Activated CD4-positive, alpha-beta T cell treated with anti-CD3 and anti-CD28 coated beads, Interleukin-2, Interleukin-4, amounts not matched to agents 100 ng/mL and 50 ng/mL, durations not matched to agents 16 hours and 8 hours (primary cell): ENCODE measurements at regions not wholly inside any gene's neighbourhood (a gene's known extent, or its start where the extent isn't known, plus 50 kb on each side); places are given as distances from the start of the nearest gene placed in this dataset.

ENCODE experiments used
- DNase-seq: peaks from one replicate; pipeline ENCODE4 v3.0.0-alpha.2; 2020; ENCODE audit warnings: low spot score

DNA sequence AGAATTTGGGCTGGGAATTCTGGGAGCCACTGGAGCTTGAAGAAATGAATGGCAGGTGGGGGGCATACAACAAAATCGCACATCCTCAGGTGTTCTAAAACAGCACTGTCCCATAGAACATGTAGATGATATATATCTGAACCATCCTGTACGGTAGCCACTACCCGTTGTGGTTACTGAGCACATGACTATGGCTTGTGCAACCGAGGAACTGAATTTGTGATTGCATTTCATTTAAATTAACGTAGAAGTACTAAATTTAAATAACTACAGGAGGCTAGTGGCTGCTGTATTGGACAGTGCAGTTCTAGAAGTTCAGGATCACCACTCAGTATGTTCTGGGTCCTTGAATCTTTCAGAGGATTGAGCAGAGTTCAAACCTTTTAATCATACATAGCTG lies 172.4 kb downstream of the PHETA1 start:
- no peak for DNase-seq

DNA sequence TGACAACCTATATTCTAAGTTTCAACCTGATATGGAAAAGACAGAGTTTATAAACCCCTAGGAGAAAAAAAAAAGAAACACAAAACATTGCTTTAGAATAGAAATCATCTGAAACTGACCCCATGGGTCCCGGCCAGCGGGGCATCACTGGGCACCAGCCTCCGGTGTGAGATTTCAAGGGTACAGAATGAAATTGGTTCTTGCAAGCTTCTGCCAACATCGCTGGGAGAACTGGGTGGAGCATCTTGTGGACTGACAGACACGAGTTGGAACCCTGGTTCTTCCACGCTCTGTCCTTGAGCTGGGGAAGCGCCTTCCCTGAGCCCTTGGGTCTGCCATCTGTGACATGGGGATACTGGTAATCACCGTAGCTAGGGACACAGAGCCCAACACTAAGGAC lies 173.6 kb downstream of the PHETA1 start:
- DNase-seq, result no peak

DNA sequence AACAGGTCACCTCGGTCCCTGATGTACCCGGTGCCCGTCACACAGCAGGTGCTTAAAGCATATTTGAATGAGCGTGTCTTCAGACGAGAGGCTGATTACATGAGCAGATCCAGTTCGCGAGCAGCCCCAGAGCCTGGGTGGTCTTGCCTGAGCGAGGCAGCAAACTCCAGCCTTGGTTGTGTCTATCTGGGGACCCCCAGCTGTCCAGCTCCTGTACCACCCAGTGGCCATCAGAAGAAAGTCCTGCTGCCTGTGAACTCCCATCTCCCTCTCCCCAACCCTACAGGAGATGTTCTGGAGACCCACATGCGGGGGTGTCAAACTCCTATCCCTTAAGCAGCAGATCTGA lies 174.2 kb downstream of the PHETA1 start:
- DNase-seq, result no peak

DNA sequence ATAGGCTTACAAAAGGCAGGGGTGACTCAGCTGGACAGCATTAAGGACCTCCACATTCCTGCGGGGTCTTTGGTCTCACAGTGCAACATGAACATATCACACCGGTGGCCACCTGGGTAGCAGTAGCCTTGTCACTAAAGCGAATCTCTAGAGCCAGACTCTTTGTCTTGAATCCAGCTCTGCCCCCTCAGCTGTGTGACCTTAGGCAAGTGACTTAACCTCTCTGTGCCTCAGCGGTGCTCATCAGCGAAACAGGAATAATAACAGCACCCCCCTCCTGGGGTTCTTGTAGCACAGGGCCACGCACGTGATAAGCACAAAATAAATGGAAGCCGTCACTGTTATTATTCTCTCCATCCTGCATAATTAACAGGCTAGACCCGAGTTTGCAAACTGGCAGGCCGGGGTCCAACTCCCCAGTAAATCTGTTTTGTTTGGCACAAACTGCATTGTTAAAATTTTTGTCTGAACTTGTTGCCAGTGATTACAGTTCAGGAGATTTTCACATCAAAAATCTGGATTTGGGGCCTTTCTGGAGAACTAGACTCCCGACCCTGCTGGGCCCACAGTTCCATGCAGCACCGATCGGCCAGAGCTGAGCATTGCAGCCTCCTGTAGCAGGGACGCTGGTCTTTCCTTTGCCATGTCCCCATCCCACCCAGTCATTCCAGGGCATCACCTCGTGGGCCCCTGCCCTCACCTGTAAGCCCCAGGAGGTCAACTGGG lies 174.8 kb downstream of the PHETA1 start:
- DNase-seq, result no peak

DNA sequence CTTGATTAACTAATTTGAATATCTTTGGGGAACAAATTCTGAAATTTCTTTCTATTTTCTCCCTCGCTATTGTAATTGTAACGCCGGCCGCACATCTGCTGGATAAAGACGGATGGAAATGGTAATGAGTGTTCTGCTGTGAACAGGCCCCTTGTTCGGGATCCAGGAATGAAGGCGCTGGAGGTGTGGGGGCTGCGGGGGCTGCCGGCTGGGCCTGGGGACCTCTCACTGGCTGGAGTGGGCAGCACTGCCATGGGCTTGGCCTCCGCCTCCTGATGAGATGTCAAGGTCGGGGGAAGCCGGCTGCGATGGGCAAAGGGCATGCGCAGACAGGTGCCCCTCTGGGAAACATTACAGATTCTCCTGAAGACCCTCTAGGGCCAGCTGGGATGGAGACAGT lies 175.4 kb downstream of the PHETA1 start:
- DNase-seq, result no peak

DNA sequence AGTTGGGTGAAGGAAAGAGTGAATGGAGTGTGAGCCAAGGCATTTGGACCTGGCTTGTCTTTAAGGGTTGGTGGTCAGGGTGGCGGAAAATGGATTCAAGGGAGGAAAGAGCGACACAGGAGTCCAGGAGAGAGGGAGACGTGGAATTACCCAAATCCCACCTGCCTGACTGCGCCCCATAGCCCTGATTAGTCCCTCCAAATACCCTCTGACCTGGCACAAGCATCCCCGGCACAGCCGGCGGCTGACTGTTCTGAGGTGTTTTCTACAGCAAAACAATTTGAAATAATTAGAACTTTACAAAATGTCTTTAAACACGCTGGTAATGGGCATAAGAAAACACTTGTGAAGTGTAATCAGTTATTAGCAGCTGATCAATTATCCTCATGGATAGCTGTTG lies 175.8 kb downstream of the PHETA1 start:
- DNase-seq, result no peak

DNA sequence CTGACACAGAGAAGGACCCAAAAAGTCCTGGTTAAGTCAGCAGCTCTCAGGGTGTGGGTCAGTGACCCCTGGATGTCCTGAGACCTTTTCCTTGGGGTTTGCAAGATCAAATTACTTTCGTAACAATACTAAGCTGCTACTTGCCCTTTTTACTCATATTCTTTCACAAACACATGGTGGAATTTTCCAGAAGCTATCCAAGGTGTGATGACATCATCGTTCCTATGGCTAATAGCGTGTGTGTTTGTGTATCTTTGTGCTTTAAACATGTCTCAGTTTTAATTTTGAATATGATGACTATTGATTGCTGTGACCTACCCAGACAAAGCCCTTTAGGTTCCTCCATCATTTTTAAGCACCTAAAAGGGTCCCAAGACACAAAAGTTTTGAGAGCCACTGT lies 176.2 kb downstream of the PHETA1 start:
- DNase-seq, result no peak

DNA sequence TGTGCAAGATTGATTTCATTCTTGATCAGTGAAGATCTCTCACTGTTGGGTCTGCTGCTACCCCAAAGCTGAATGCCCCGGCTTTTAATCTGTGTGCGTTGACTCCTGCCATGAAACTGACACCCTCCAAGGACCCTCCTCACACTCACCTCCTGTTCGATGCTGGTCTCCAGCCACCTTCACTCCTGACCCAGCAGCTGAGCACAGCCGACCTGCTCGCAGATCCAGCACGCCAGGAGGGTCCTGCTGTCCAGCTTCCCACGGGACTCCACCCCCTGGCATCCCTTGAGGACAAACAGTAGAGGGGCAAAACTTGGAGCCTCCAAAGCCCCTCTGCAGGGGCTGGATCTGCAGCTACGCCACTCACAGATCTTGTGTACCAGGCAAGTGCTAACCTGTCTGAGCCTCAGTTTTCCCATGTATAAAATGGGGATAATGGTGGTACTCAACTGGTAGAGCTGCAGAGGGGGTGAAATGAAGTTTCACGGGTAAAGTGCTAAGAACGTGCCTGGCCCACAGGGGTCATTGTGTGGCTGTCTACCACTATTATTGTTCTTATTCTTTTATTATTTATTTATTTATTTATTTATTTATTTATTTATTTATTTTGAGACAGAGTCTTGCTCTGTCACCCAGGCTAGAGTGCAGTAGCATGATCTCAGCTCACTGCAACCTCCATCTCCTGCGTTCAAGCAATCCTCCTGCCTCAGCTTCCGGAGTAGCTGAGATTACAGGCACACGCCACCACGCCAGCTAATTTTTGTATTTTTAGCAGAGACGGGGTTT lies 178.0 kb downstream of the PHETA1 start:
- DNase-seq, result no peak

DNA sequence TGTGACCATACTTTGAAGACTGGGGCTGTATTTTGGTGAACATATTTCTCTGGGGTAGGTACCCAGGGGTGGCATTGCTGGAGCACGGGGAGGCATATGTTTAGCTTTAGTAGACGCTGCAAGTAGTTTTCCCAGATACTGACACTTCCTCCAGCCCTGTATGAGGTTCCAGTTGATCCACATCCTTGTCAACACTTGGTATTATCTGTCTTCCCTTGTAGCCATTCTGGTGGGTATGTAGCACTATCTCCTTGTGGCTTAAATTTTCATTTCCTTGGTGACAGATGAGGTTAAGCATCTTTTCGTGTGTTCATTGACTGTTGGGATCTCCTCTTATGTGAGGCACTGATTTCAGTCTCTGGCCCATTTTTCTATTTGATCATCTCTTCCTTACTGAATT lies 179.1 kb downstream of the PHETA1 start:
- DNase-seq, result no peak

DNA sequence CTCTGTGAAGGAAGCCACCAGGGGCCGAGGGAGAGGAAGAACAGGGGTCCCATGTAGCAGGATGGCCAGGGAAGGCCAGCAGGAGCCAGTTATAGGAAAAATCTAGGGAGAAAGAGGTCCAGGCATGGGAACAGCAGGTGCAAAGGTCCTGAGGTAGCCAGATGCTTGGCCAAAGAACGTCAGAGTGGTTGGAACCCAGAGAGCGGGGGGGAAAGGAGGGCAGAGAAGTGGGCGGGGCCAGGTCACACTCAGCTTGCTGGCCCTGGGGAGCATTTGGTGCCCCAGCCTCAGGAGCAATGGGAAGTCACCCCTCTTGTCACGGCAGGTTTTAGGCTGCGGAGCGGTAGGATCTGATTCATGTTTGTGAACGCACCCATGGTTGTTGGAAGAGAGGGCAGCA lies 180.5 kb downstream of the PHETA1 start:
- no peak for DNase-seq

DNA sequence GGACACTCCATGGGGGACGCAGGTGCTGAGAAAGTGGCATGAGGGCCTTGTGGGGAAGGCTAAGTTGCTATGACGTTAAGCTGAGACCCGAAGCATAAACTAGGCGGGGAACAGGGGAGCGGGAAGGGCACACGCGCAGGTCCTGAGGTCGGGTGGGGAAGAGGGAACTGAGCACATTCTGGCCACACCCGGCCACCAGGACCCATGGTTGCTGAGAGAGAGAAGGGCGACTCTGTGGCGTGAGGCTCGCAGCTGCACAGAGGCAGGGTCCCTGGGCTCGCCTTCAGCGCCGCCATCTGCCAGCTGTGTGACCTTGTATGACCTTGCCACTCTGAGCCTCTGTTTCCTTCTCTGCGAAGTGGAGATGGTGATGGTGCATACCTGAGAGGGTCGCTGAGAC lies 182.5 kb downstream of the PHETA1 start:
- DNase-seq, result no peak

DNA sequence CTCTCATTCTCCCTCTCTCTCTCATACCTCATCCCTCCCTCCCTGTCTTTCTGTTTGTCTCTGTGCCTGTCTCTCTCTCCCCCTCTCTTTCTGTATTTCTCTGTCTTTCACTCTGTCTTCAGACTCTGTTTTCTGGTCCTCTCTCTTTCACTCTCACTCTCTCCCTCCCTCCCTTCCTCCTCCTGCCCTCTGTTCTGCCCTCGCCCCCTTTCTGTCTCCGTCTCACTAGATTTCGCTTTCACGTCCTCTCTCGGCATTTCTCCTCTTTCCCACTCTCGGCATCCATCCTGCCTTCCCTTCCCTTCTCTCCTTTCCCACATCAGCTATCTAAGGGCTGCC lies 183.0 kb downstream of the PHETA1 start:
- no peak for DNase-seq

DNA sequence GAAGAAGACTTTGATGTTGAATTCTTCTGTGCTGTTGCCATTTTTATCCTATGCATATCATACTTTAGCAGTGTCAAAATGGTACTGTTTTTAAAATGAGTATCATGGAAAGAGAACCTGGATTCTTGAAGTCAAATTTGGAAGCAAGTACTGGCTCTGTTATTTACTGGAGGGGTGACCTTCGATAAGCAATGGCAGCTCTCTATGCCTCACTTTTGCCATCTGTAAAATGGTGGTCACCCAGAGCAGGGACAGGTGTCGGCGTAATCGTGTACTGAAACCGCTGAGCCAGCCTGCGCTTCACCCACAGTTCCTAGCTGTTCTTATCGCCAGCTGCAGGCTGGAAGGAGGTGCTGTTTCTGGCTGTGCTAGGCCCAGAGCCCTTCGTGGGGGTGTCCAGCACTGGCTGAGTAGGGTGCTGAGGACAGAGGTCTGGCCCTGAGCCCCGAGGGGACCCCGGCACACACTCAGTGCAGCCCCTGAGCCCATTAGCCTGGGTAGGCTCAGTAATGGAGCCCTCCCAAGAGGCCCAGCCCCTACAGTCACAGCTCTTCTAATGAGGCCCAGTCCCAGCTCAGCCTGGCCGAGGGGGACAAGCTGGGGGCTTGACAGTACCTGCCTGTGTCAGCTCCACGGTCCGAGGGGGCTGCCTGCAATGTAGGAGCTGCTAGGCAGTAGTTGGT lies 183.5 kb downstream of the PHETA1 start:
- no peak for DNase-seq

DNA sequence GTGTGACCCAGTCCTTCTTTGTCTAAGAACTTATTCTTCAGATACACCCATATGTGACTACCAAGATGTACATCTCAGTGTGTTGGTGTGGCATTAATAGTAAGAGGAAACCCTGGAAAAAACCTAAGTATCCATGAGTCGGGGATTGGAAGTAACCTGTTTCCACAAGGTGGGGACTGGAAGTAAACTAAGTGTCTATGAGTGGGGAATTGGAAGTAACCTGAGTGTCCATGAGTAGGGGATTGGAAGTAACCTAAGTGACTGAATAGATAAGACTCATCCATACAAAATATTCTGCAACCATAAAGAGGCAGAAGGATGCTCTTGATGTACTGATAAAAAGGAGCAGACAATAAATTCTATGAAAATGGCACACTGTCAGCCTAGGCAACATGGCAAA lies 184.7 kb downstream of the PHETA1 start:
- DNase-seq, result no peak

DNA sequence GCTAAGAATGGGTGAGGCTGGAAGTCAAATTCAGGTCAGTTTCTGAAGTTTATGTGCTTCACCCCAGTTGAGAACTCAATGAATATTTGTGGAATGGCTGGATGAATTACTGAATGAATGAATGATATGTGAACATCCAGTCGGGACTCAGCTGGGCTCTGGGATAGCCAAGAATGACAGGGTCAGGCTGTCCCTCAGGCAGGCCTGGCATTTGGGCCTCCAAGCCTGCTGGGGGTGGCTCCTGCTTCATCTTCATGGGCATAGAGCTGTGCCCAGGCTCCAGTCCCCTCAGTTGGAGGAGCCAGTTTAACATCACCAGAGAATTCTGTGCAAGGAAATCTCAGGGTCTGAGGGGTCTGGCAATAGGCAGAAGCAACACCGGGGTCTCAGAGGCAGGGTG lies 185.8 kb downstream of the PHETA1 start:
- no peak for DNase-seq

DNA sequence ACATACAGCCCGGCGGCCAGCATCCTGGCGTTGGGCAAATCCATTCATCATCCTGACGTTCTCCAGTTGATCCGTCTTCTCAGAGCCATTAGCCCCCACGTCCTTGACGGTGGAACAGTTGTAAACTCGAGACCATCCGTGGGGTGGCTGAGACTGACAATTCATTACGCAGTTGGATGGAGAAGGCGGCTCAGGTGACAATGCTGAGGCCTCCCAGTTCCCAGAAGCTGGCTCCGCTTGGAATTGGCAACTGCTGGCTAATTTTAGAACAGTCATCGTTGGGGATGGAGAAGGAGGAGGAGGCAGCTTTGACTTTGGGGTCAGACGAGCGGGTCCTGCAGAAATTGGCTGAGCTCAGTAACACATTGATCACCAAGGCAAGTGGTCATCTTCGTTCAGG lies 186.5 kb downstream of the PHETA1 start:
- no peak for DNase-seq

DNA sequence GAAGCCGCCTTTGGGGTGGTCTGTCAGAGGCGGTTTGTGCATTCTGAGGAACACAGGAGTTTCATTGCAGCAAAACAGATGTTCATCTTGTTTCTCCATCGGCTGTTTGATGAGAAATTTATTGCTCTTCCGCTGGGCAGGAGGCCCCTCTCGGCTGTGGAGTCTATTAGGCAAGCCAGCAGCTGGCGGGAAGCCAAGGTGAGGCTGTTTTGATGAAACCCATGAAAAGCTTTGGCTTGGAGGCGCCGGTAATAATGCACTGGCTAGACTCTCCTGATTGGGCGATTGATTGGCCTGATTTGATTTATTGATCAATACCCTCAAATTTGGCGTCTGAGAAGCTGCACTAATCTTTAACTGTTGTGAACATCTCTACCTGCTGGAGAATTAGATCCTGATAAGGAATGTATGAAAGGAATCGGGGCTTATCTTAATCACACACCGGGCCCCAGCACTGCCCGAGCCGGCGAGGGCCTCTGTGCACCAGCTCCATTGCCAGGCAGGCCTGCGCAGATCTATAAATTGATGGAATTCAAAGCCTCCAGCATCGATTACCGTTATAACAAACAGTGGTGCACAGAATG lies 187.7 kb downstream of the PHETA1 start:
- DNase-seq, result no peak

DNA sequence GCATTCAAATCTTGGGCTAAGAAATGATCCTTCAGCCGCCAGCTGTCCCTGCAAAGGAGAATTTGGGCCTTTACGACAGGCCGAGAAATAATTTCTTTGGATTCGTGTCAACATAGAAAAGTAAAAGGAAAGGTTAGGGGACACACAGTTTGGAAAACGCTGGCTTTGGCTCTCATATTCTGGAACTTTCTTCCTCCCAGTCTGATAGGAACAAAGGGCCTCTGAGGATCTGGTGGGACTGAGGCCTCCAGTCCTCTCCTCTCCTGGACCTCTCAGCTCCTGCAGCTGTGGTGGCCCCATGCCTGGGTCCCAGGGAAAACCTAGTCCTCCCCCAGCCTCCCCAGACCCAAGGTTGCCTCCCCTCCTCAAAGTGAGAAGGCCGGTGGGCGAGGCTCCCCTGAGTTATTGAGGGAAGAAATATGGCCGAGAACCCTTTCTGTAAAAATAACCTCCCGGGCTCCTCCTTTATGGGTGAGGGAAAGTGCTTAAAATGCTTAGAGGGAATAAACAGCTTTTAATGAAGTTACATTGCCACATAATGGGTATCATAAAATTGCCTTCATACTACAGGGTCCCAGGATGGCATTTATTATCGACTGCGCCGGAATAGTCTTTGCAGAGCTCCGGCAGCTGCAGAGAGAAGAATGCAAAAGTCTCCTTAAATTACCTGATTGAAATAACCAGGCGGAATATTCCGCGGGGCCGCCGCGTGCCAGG lies 188.3 kb downstream of the PHETA1 start:
- DNase-seq, result no peak

DNA sequence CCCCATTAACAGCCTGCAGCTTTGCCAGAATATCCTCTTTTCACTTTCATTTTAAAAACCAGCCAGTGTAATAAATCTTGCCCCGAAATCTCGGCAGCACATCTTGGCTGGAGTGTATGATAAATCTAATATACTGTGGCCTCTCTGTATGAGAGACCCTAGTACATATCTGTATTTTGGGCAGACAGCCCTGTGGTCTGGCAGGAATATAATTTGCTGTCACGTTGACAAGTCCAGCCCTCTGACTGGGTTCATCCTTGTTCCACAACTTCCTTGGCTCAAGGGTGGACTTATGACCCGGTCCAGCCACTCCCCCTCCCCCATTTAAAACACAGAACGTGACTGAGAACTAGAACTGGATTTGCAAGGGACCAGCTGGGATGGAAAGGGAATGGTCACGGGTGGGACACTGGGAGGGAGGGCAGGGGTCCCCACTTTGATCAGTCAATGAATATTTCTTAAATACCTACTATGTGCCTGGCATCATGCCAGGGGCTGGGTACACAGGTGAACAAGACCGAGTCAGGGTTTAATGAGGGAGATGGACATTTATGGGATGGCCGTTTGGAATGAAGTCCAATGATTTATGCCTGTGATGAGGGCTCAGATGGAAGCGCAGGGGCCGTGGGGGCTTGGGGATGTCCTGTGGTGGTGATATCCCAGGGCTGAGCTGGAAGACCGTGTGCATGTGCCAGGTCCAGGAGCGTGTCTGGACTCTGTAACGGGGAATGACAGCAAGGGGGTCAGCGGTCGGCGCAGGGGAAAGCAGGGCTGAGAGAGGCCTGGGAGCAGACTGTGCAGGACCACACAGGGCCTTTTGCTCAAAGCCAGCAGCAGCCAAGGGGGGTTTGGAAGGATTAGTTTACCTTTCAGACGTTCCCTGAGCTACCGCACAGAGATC lies 190.5 kb downstream of the PHETA1 start:
- DNase-seq, result no peak

DNA sequence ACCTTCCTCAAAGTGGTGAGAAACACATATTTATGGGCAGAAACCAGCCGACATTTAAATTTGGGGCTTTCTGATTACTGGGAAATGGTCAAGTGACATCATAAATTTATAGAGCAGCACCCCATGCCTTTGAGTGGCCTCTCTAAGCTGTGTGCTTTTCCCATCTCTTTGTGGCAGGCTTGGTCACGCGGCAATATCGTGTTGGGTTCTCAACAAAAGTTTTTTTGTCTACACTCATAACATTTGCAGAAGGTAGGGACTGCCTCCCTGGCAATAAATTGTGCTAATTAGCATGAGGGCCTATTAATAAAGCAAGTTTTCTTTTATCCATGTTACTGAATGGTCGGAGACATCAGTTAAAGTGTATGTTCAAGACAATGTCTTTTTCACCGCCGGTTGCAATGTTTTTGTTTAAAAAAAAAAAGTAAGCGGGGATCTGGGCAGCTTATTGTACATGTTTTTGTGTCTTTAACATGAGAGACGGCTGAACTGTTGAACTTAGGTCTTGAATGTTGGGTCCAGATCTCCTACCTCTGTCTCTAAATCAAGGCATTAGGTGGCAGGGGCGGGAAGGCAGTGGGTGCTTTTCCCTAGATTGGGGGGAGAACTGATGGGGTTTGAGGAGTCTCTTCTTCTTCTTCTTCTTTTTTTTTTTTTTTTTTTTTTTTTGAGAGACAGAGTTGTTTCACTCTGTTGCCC lies 193.3 kb downstream of the PHETA1 start:
- DNase-seq, result no peak

DNA sequence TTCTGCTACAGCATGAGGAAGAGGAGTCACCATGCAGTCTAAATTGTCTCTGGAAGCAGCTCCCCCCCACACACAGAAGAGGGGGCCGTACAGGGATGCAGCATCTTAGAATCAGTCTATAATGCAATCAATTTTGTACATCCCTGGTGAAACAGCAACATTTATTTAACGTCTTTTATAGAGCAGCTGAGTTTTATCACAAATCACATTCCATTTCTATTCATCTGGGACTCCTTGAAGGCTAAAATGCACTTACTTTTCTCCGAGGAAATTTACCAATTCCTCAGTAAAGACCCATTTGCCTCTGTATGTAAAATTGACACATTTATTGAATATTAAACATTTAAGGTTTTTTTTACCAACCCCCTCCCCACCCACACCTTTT lies 193.9 kb downstream of the PHETA1 start:
- DNase-seq, result no peak
